NCI-H526 treated with DMSO at 0.1 percent for 48 hours (cell line): ENCODE measurements at regions not wholly inside any gene's neighbourhood (a gene's known extent, or its start where the extent isn't known, plus 50 kb on each side); places are given as distances from the start of the nearest gene placed in this dataset.
"Not testable (repeated sequence)": the region's sequence is repeated elsewhere in the genome, so short reads cannot be mapped to it uniquely, and the experiment has no call there.

Experiments used
- DNase-seq: peaks from one replicate; lab custom pipeline; 2025; lab: John Stamatoyannopoulos, UW

- no peak for DNase-seq
Observed at GRCh38 chr4:33802578-33802977, 2441.7 kb downstream of the ARAP2 start.

- no peak for DNase-seq
Observed at GRCh38 chr4:33825685-33826084, 2418.6 kb downstream of the ARAP2 start.

- not testable (repeated sequence) for DNase-seq
Observed at GRCh38 chr4:33829356-33829755, 2415.0 kb downstream of the ARAP2 start.

- no peak for DNase-seq
Observed at GRCh38 chr4:33831442-33832066, 2412.8 kb downstream of the ARAP2 start.

- not testable (repeated sequence) for DNase-seq
Observed at GRCh38 chr4:33835764-33836163, 2408.6 kb downstream of the ARAP2 start.

GRCh38 chr4:33837043-33837838 is 2407.1 kb downstream of the ARAP2 start:
- no peak for DNase-seq

- no peak for DNase-seq
Observed at GRCh38 chr4:33841120-33841519, 2403.2 kb downstream of the ARAP2 start.

GRCh38 chr4:33850371-33850902 is 2393.9 kb downstream of the ARAP2 start:
- no peak for DNase-seq

GRCh38 chr4:33853670-33854069 is 2390.6 kb downstream of the ARAP2 start:
- not testable (repeated sequence) for DNase-seq

GRCh38 chr4:33864290-33864859 is 2379.9 kb downstream of the ARAP2 start:
- DNase-seq, result no peak

GRCh38 chr4:33873791-33874190 is 2370.5 kb downstream of the ARAP2 start:
- DNase-seq, result no peak

- no peak for DNase-seq
Observed at GRCh38 chr4:33878710-33879109, 2365.6 kb downstream of the ARAP2 start.

GRCh38 chr4:33881176-33881575 is 2363.1 kb downstream of the ARAP2 start:
- no peak for DNase-seq

- DNase-seq, result no peak
Observed at GRCh38 chr4:33882246-33882990, 2361.9 kb downstream of the ARAP2 start.

GRCh38 chr4:33883111-33883510 is 2361.2 kb downstream of the ARAP2 start:
- no peak for DNase-seq

GRCh38 chr4:33886356-33886755 is 2358.0 kb downstream of the ARAP2 start:
- no peak for DNase-seq

- no peak for DNase-seq
Observed at GRCh38 chr4:33890841-33891240, 2353.5 kb downstream of the ARAP2 start.

- DNase-seq, result no peak
Observed at GRCh38 chr4:33911959-33912358, 2332.4 kb downstream of the ARAP2 start.

- no peak for DNase-seq
Observed at GRCh38 chr4:33914386-33914785, 2329.9 kb downstream of the ARAP2 start.

GRCh38 chr4:33923469-33923868 is 2320.8 kb downstream of the ARAP2 start:
- no peak for DNase-seq

GRCh38 chr4:33924239-33924638 is 2320.1 kb downstream of the ARAP2 start:
- DNase-seq, result no peak

GRCh38 chr4:33924811-33925210 is 2319.5 kb downstream of the ARAP2 start:
- DNase-seq, result no peak
